ENCODE measurements at regions not wholly inside any gene's neighbourhood (a gene's known extent, or its start where the extent isn't known, plus 50 kb on each side); places are given as distances from the start of the nearest gene placed in this dataset.

GRCh38 chr13:56700324-56700723 is 440.4 kb upstream of the PRR20A start:
- intact Hi-C loops (cut with DNase I), result no loop called here
- H3K9me3 ChIP-seq, result no peaks in the 10 kb centered on the region
- H3K36me3 ChIP-seq (replicated peaks in 1 of 2; ENCODE audit: insufficient read depth in 1 of 2, low read depth in 2 of 2), result no peaks in the 10 kb centered on the region
- TF ChIP-seq, protein P1, sequence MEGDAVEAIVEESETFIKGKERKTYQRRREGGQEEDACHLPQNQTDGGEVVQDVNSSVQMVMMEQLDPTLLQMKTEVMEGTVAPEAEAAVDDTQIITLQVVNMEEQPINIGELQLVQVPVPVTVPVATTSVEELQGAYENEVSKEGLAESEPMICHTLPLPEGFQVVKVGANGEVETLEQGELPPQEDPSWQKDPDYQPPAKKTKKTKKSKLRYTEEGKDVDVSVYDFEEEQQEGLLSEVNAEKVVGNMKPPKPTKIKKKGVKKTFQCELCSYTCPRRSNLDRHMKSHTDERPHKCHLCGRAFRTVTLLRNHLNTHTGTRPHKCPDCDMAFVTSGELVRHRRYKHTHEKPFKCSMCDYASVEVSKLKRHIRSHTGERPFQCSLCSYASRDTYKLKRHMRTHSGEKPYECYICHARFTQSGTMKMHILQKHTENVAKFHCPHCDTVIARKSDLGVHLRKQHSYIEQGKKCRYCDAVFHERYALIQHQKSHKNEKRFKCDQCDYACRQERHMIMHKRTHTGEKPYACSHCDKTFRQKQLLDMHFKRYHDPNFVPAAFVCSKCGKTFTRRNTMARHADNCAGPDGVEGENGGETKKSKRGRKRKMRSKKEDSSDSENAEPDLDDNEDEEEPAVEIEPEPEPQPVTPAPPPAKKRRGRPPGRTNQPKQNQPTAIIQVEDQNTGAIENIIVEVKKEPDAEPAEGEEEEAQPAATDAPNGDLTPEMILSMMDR (IDR thresholded peaks at IDR 0.05), result no peak
- no peak for TF ChIP-seq POLR2A (IDR thresholded peaks at IDR 0.05)
- no peak for DNase-seq
- H3K4me1 ChIP-seq, result no peaks in the 10 kb centered on the region
- H3K4me3 ChIP-seq, result no peak overlapping the region
- no peak for ATAC-seq
- H3K27me3 ChIP-seq, result no peaks in the 10 kb centered on the region
- H3K27ac ChIP-seq, result no peak overlapping the region
- WGBS, 2 donors, result 57 to 60% methylated on average over 4 of the region's 4 CpGs

GRCh38 chr13:56706485-56706884 is 434.2 kb upstream of the PRR20A start:
- H3K4me1 ChIP-seq, result no peaks in the 10 kb centered on the region
- H3K27me3 ChIP-seq, result no peaks in the 10 kb centered on the region
- ATAC-seq (no peak), DNase-seq (no peak)
- H3K9me3 ChIP-seq, result no peaks in the 10 kb centered on the region
- TF ChIP-seq POLR2A (IDR thresholded peaks at IDR 0.05), result no peak
- TF ChIP-seq, protein P1 (IDR thresholded peaks at IDR 0.05), result no peak
- H3K36me3 ChIP-seq (replicated peaks in 1 of 2; ENCODE audit: insufficient read depth in 1 of 2, low read depth in 2 of 2), result no peaks in the 10 kb centered on the region
- H3K4me3 ChIP-seq, result no peak overlapping the region
- intact Hi-C loops (cut with DNase I), result no loop called here
- H3K27ac ChIP-seq, result no peak overlapping the region
- WGBS, 2 donors, result 17 to 24% methylated on average over 2 of the region's 2 CpGs

DNA sequence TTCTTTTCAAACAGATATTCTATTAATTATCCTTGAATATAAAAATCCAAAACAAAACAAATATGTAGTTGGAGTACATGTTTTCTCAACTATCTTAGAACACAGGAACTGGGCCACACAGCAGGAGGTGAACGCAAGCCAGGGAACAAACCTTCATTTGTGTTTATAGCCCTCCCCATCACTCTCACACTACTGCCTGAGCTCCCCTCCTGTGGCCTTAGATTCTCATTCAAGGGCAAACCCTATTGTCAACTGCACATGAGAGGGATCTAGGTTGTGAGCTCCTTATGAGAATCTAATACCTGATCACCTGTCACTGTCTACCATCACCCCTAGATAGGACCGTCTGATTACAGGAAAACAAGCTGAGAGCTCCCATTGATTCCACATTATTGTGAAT is 427.1 kb upstream of the PRR20A start:
- no peak for DNase-seq
- TF ChIP-seq, protein P1 (IDR thresholded peaks at IDR 0.05), result no peak
- no peak for TF ChIP-seq POLR2A (IDR thresholded peaks at IDR 0.05)
- H3K9me3 ChIP-seq, result no peaks in the 10 kb centered on the region
- no peaks in the 10 kb centered on the region for H3K4me1 ChIP-seq
- ATAC-seq, result no peak
- intact Hi-C loops (cut with DNase I), result no loop called here
- no peaks in the 10 kb centered on the region for H3K36me3 ChIP-seq (replicated peaks in 1 of 2; ENCODE audit: insufficient read depth in 1 of 2, low read depth in 2 of 2)
- no peak overlapping the region for H3K27ac ChIP-seq
- no peak overlapping the region for H3K4me3 ChIP-seq
- WGBS, 2 donors, result 62 to 63% methylated on average over 2 of the region's 2 CpGs
- no peaks in the 10 kb centered on the region for H3K27me3 ChIP-seq

GRCh38 chr13:56718791-56719190 is 421.9 kb upstream of the PRR20A start:
- Histone ChIP-seq H3K36me3 (replicated peaks in 1 of 2; ENCODE audit: insufficient read depth in 1 of 2, low read depth in 2 of 2) (no peaks in the 10 kb centered on the region), H3K4me3 (no peak overlapping the region), H3K27ac (no peak overlapping the region), H3K27me3 (no peaks in the 10 kb centered on the region), H3K9me3 (no peaks in the 10 kb centered on the region), H3K4me1 (no peaks in the 10 kb centered on the region)
- 18 to 43% methylated on average over 1 of the region's 1 CpG for WGBS, 2 donors
- ATAC-seq (no peak), DNase-seq (no peak)
- TF ChIP-seq, protein P1 (IDR thresholded peaks at IDR 0.05), result no peak
- TF ChIP-seq POLR2A (IDR thresholded peaks at IDR 0.05), result no peak
- intact Hi-C loops (cut with DNase I), result no loop called here

DNA sequence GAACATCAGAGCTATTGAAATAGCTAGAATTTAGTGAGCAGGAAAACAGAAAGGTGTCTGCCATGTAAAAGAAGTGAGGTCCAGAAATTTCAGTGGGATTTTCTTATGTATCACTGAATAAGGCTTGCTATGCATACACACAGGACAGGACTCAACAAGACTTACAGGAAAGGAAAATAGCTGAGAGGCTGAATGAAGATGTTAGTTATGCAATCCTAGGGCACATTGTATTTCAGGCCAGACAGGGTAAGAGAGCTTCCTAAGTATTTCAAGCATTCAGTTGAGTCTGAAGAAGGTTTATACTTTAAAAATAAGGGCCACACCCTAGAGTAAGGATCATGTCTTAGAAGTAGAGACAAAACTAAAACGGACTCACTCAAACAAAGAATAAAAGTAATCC is 419.9 kb upstream of the PRR20A start:
- WGBS, 2 donors, result 43 to 65% methylated on average over 1 of the region's 1 CpG
- Histone ChIP-seq H3K4me3 (no peak overlapping the region), H3K36me3 (replicated peaks in 1 of 2; ENCODE audit: insufficient read depth in 1 of 2, low read depth in 2 of 2) (no peaks in the 10 kb centered on the region), H3K27me3 (no peaks in the 10 kb centered on the region), H3K4me1 (no peaks in the 10 kb centered on the region), H3K27ac (no peak overlapping the region), H3K9me3 (no peaks in the 10 kb centered on the region)
- ATAC-seq (no peak), DNase-seq (no peak)
- intact Hi-C loops (cut with DNase I), result no loop called here
- TF ChIP-seq POLR2A (IDR thresholded peaks at IDR 0.05), result no peak
- TF ChIP-seq, protein P1 (IDR thresholded peaks at IDR 0.05), result no peak
